ACHN (cell line): ENCODE measurements at regions not wholly inside any gene's neighbourhood (a gene's known extent, or its start where the extent isn't known, plus 50 kb on each side); places are given as distances from the start of the nearest gene placed in this dataset.
"Not testable (repeated sequence)": the region's sequence is repeated elsewhere in the genome, so short reads cannot be mapped to it uniquely, and the experiment has no call there.

Experiments
- DNase-seq: peaks from one replicate; pipeline ENCODE4 v3.0.0-alpha.2; 2015
- in situ Hi-C: cut with HindIII; loops from 2 replicates; pipeline ENCODE4 v1.10.0; 2017; ENCODE audit warnings: low sequenced_read_pairs, low pct_ligation_motif_present, low pct_unique_long_range_greater_than_20kb

DNA sequence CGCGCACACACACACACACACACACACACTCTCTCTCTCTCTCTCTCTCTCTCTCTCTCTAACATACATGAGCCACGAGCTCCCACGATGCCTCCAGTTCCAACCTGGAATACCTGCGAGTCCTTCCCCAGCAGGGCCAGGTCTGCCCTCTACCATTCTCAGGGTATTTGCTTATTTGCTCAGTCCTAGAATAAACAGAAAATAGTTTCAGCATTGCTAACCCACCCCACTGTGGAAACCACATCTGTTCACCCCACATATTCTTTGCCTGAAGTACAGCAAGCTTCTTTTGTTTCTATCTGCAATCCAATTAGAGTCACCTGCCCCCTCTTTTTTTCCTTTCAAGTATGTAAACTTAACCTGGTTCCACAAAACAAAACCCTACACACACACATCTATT is 174.0 kb upstream of the ZNF469 start:
- DNase-seq, in situ Hi-C loops: not testable (repeated sequence)

DNA sequence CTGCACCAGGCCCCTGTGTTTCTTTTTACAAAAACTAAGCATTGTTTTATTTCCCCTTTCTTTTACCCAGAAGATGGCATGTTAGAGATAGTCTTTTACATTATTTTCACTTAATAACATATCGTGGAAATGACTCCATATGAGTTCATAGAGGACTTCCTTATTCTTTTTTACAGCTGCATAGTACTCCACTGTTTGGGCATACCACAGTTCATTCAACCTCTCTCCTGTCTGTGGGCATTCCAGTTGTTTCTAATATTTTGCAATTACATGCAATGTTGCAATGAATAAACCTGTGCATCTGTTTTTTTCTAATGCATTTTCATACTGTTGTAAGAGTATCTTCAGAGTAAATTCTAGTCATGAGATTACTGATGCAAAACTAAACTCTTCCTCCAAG is 173.2 kb upstream of the ZNF469 start:
- in situ Hi-C loops, DNase-seq: not testable (repeated sequence)

DNA sequence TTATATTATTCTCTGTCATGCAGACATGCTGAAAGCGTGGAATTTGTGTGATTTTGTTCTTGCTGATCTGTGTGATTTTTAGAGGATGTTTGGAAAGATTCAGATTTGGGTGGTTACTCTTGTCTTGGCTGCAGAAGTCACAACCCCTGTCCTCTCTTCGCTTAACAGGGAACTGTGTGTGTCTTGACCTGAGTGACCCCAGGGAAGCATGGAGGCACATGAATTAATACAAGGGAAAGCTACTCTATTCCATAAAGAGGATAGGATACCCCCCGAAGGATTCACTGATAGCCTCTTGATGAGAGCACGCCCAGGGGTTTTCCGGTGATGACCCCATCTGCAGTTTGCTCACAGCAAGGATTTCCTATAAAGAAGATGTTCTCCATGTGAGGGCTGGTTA is 168.8 kb upstream of the ZNF469 start:
- DNase-seq, in situ Hi-C loops: not testable (repeated sequence)

DNA sequence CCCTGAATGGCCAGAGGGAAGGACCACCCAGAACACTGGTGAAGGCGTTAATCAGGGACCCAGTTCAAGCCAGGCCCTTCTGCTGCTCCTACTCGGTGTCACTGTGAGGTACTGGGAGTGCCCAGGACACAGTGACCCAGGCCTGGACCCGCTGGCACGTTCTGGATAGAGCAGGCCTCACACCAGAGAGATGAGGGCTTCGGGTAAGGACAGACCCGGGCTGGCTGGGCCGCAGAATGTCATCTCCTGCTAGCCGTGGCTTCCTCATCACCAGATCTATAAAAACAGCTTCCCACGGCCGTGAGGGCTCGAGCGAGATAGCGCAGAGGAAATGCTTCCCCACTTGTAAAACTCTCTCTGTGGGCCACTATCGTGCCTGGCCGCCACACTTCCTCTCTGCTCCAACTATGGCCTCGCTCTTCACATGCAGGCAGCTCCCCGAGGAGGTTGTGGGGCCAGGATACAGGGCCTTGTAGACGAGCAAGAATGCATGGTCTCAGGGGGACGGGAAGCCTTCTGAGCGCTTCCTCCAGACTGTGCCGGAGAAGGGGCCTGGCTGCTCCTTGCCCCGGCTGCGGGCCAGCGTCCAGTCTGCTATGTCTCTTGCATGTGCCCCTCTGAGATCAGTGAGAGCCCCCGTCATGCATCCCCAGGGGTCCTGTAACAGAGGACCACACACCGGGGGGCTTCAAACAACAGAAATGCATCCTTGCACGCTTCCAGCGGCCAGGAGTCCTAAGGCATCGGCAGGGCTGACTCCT is 161.6 kb upstream of the ZNF469 start:
- DNase-seq, in situ Hi-C loops: not testable (repeated sequence)

DNA sequence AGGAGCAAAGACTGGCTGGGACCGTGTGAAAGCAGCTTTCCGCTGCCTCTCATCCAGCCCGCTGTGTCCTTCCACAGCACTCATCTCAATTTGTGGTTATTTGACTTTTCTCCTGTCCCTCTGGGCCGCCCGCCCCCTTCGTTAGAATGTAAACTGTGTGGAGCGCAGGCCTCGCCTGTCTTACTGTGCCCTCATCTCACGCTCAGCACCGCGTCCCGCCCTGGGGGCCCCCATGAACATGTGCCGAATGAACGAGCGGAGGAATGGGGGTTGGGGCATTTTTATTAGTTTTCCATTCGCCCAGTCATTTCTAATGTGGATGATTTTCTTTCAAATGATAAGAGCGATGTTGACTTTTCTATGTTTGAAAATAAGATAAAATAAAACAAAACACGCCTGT is 159.1 kb upstream of the ZNF469 start:
- DNase-seq, in situ Hi-C loops: not testable (repeated sequence)

DNA sequence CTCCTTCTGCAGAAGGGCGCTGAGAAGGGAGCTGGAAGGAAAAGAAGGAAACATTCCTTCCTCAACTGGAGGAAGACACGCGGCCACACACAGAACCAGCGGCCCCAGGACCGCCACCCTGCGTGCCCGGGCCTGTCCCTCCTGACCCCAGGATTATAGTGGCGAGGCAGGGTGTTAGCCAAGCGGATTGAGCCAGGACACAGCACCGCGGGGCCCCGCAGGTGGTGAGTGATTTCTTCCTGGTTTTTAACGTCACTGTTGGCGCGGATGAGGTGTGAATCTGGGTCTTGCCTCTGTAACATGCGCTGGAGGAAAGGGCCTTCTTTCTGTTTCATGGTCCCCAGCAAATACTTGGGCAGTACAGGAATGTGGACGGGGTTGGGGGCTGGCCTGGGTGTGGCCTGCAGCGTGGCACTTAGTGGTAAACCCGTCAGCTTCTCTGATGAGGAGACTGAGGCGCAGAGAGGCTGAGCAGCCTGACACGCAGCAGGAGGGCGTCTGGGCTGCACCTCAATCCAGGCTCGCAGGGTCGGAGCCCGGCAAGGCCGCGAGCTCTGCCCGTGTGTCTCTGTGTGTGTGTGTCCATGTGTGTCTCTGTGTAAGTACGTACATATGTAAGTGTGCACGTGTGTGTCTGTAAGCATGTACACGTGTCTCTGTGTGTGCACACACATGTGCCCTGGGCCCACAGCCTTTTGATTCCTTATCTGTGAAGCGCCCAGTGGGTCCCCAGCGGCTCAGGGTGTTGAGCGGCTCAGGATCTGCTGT is 158.4 kb upstream of the ZNF469 start:
- in situ Hi-C loops, result not testable (repeated sequence)

DNA sequence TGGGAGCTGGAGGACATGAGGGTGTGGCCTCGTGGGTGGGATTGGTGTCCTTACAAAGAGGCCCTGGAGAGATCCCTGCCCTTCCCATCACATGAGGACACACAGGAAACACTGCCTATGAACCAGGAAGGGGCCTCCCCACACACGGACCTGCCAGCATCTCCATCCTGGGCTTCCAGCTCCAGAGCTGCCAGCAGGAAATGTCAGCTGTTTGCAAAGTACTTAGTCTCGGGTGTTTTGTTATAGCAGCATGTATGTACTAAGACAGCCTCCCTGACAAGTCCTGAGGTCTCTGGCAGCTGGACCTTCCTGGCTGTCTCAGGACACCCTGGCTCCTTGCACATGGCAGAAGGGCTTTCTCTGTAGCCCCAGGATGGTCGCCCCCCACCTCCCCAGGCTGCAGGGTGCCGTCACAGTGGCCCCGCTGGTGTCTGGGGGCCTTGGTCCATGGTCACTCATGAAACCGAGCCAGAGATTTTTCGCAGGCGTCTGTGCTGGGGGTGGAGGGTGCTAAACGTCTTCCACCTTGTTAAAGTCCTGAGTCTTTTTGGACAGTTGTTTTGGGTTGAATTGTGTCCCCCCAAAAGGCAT is 157.0 kb upstream of the ZNF469 start:
- DNase-seq, in situ Hi-C loops: not testable (repeated sequence)

More for the DNA sequence above, 158.4 kb upstream of the ZNF469 start:
- DNase-seq, result not testable (repeated sequence)

DNA sequence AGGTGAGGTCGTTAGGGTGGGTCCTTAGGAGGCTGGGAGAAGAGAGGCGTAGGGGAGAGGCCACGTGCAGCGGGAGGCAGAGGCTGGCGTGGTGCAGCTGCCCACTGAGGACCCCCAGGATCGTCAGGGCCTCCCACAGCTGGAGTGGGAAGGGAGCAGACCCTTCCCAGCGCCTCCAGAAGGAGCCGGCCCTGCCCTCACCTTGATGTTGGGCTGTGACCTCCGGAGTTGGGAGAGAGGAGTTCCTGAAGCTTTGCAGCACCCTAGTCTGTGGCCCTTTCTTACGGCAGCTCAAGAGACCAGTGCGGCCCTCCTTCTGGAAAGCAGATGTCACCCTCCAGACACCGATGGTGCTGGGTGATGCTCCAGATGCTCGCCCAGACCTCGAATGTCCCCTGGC is 156.5 kb upstream of the ZNF469 start:
- in situ Hi-C loops, DNase-seq: not testable (repeated sequence)

DNA sequence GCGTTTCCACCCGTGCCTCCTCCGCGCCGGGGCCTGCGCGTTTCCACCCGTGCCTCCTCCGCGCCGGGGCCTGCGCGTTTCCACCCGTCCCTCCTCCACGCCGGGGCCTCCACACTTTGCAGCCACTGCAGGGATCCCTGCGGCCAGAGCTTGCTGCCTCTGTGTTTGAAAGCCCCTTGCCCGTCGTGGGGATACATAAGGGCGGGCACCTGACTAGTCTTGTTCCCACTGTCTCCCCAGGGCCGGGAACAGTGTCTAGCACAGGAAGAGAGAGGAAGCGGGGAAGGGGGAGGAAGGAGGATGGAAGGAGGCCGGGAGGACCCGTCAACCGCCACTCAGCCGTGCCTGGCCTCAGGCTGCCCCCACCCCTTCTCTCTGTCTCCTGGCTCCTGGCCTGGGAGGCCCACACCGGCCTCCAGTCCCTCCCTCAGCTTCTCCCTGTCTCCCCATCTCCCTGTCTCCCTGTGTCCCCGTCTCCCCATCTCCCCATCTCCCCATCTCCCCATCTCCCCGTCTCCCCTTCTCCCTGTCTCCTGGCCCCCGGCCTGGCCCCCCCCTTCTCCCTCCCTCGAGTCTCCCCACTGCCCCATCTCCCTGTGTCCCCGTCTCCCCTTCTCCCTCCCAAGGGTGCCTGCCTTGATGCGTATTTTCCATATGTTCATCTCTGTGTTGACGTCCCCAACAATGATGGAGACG is 155.6 kb upstream of the ZNF469 start:
- DNase-seq, in situ Hi-C loops: not testable (repeated sequence)

DNA sequence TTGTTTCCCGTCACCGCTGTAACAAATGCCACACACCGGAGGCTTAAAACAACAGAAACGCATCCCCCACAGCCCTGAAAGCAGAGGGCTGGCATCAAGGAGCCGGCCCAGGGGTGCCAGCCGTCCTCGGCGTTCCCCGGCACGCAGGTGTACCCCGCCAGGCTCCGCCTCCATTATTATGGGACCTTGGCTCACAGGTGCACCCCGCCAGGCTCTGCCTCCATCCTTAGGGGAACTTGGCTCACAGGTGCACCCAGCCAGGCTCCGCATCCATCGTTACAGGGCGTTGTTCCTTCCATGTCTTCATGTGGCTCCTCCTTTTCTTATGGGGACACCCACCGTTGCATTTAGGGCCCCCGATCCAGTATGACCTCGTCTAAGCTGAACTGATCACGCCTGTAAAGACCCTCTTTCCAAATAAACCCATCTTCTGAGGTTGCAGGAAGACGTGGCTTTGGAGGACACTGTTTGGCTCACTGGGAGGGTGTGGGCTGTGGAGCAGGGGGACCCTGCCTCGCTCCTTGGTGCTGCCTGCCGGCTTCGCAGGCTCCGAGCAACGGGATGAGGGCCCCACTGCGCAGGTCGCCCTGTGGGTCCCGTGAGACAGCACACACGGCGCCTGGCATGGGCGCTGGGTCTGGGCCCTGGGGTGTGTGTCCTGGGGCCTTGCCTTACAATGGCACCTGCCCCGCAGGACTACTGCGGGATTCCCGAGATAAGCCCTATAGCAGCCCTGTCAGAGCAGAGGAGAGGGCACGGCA is 154.9 kb upstream of the ZNF469 start:
- not testable (repeated sequence) for DNase-seq

DNA sequence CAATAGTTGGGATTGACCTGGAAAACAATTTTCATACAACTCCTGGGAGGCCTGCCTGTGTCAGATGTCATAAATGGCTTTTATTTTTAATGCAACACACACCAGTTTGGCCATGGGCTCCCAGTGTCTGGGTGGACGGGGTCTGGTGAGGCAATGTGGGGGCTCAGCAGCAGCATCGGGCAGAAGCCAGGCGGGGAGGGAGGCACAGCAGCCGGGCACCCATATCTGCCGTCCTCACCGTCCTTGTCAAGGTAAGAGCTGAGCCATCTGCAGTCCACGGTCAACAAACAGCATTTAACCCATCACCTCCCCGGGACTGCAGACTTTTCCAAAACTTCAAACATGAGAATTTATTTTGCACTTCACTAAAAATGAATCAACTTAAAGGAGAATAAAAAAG is 154.0 kb upstream of the ZNF469 start:
- DNase-seq, in situ Hi-C loops: not testable (repeated sequence)

More for the DNA sequence above, 154.9 kb upstream of the ZNF469 start:
- in situ Hi-C loops, result not testable (repeated sequence)

DNA sequence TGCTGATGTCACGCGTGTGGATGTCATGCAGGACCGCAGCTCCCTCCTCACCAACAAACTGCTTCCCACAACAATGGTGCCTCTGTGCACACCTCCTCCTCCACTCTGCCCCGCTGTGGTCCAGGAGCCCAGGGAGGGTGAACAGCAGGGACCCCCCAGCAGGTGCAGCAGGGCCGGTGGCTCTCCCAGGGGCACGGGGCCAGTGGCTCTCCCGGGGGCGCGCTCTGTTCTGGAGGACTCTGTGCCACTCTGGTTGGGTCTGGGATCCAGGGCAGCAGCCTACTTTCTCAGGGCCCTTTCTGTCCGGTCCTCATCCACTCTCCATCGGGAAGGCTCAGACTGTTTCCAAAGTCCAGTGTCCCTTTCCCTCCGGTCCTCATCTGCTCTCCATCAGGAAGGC is 153.0 kb upstream of the ZNF469 start:
- in situ Hi-C loops, result not testable (repeated sequence)

DNA sequence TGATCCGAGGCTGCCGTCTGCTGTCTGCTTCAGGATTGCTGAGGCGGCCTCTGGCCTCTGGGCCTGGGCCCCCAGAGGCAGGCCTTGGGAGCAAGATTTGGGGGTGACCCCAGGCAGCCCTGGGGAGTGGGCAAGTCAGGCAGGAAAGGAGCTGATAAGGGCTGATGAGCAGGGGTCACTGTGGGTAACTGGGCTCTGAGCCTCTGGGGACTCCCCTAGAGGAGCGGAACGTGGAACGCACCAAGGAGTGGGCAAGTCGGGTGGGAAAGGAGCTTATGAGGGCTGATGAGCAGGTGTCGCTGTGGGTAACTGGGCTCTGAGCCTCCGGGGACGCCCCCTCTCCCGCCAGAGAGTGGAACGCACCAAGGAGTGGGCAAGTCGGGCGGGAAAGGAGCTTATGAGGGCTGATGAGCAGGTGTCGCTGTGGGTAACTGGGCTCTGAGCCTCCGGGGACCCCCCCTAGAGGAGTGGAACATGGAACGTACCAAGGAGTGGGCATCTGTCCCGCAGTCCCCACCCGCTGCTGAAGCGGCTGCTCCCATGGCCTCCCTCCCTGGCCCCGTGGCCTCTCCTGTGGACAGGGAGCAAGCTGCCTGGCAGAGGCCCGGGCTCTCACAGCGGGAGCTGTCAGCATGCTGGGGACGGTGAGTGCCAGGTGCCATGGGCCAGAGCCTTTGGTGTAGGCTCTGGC is 152.3 kb upstream of the ZNF469 start:
- DNase-seq, in situ Hi-C loops: not testable (repeated sequence)

More for the DNA sequence above, 153.0 kb upstream of the ZNF469 start:
- DNase-seq, result not testable (repeated sequence)

DNA sequence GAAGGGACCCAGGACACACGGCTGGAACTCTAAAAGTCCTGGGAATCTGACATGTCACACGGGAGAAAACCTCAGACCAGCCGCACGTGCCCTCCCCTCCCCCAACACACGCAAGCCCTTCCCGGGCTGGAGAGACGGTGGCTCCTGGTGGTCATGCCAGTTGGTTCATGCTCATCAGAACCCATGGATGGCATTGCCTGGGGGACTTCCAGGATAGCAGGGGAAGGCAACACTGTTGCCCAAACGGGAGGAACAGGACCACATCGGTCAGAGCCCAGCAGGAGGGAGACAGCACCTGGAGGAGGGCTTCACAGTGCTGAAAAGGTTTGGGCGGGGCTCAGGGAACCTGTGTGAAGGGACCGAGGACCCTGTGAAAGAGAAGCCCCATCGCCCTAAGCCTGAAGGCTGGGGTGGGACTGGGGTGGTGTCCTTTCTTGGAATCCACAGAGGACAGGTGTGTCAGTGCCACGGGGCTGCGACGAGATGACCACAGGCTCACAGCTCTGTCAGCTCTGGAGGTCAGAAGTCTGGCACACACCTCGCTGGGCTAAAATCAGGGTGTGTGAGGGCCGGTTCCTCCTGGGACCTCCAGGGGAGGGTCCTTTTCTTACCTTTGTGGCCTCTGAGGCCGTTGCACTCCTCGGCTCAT is 151.7 kb upstream of the ZNF469 start:
- DNase-seq, in situ Hi-C loops: not testable (repeated sequence)

DNA sequence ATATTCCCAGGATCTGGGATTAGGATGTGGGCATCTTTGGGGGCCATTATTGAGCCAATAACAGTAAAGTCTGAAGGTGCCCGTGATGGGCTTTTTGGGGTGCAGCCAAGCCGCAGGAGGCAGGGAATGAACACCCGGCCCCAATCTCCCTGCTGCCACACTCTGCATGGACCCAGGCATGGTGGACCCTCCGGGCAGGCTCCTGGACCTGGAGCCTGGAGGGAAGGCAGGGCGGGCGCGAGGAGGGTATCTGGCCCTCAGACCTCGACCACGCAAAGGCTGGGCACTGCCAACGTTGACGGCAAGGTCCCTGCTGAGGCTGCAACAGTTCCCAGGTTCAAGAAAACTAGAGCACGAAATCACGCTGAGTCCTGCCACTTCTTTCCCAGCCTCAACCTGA is 150.9 kb upstream of the ZNF469 start:
- in situ Hi-C loops, DNase-seq: not testable (repeated sequence)

DNA sequence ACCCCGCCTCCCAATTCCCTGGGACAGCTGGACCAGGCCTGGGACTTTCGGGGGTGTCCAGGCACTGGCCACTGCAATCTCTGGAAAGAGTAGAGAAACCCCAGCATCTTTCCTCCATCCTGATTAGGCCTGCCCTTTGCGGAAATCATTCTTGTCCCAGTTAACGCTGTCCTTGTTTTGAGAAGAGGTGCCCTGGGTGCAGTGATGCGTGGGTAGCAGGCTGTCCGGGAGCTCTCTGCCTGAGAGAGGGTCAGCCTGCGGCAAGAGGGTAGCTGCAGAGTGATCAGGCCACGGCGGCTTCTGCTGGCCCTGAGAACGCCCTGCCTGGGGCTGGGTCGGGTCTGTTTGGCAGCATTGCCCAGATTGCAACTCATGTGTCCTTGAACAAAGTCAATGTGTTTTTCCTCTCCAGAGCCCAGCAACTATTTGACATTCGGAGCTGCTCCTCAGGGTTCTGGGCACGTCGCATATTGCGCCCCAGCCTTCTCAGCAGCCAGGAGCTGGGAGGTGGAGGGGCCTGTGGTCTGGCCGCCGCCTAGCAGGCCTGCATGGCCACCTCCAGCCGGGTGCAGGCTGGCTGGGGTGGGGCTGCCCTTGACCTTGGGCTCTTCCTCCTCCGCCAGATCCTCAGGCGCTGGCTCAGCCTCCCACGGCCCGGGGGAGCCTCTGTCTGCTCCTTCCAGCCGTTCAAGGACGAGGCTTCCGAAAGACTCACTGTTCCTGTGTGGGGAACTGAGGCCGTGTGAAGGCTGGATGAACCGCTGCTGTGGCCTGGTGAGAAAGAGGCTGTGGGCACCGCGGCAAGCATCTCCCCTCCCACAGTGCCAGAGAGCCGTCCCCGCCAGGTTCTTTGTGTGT is 150.1 kb upstream of the ZNF469 start:
- not testable (repeated sequence) for DNase-seq

More for the DNA sequence above, 150.1 kb upstream of the ZNF469 start:
- in situ Hi-C loops, result not testable (repeated sequence)
